Peyer's patch (tissue), 4 donors: ENCODE measurements at regions not wholly inside any gene's neighbourhood (a gene's known extent, or its start where the extent isn't known, plus 50 kb on each side); places are given as distances from the start of the nearest gene placed in this dataset.

Experiments used
- CTCF ChIP-seq, 6 experiments: fragments of 450-650 bp in 4 of 6; fragments of 200-600 bp in 2 of 6; sonication (generic) in 1 of 6; IDR thresholded peaks; one replicate each; pipeline ENCODE4 v1.5.1; 2017 to 2019; ENCODE audit warnings: antibody characterized with exemption in 6 of 6, mild to moderate bottlenecking in 3 of 6, moderate library complexity in 1 of 6
- POLR2A ChIP-seq, 2 donors: fragments of 450-650 bp; IDR thresholded peaks; one replicate each; pipeline ENCODE4 v1.5.1; 2017; ENCODE audit warnings: antibody characterized with exemption in 2 of 2, mild to moderate bottlenecking in 2 of 2, moderate library complexity in 2 of 2

DNA sequence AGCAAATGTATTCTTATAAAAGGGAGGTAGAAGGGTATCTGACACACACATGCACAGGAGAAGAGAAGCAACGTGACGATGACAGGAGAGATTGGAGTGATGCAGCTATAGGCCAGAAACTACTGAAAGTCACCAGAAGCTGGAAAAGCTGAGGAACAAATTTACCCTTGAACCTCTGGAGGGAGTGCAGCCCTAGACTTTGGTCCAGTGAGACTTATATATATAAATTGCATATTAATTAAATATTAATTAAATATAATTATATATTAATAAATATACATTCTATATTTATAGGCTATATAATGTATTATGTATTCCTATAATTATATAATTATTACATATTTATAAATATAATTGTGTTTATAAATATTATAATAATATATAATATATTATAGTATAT is 96.5 kb upstream of the LMCD1 start:
- TF ChIP-seq POLR2A (IDR thresholded peaks at IDR 0.05) = no peak
- TF ChIP-seq CTCF (IDR thresholded peaks at IDR 0.05) = no peak
